Ishikawa (cell line): ENCODE measurements at regions not wholly inside any gene's neighbourhood (a gene's known extent, or its start where the extent isn't known, plus 50 kb on each side); places are given as distances from the start of the nearest gene placed in this dataset.

Experiments
- CEBPB ChIP-seq: IDR thresholded peaks from 2 replicates; pipeline ENCODE4 v1.6.1; 2012
- CREB1 ChIP-seq: IDR thresholded peaks from 2 replicates; pipeline ENCODE4 v1.6.1; 2012; ENCODE audit warnings: low read depth
- EGR1 ChIP-seq: IDR thresholded peaks from 2 replicates; pipeline ENCODE4 v1.6.1; 2012
- EP300 ChIP-seq: IDR thresholded peaks from 2 replicates; pipeline ENCODE4 v1.6.1; 2012; ENCODE audit warnings: borderline replicate concordance
- FOXM1 ChIP-seq: IDR thresholded peaks from 2 replicates; pipeline ENCODE4 v1.6.1; 2012; ENCODE audit warnings: low read depth, borderline replicate concordance
- NFIC ChIP-seq: IDR thresholded peaks from 2 replicates; pipeline ENCODE4 v1.6.1; 2012
- RAD21 ChIP-seq: IDR thresholded peaks from 2 replicates; pipeline ENCODE4 v1.6.1; 2012; ENCODE audit warnings: low read depth
- TAF1 ChIP-seq: IDR thresholded peaks from 2 replicates; pipeline ENCODE4 v1.6.1; 2012; ENCODE audit warnings: low read depth, mild to moderate bottlenecking
- TCF12 ChIP-seq: IDR thresholded peaks from 2 replicates; pipeline ENCODE4 v1.6.1; 2012; ENCODE audit warnings: low read depth
- TEAD4 ChIP-seq: IDR thresholded peaks from 2 replicates; pipeline ENCODE4 v1.6.1; 2012
- YY1 ChIP-seq: IDR thresholded peaks from 2 replicates; pipeline ENCODE4 v1.6.1; 2012; ENCODE audit warnings: low read depth
- ZBTB7A ChIP-seq: IDR thresholded peaks from 2 replicates; pipeline ENCODE4 v1.6.1; 2012; ENCODE audit warnings: low read depth
- TF ChIP-seq, protein P1 (sequence below): IDR thresholded peaks from 2 replicates; pipeline ENCODE4 v1.6.1; 2012; ENCODE audit warnings: low read depth, mild to moderate bottlenecking
- TF ChIP-seq, protein P2 (sequence below): IDR thresholded peaks from 2 replicates; pipeline ENCODE4 v1.6.1; 2012
- TF ChIP-seq, protein P3 (sequence below): IDR thresholded peaks from 2 replicates; pipeline ENCODE4 v1.6.1; 2012

DNA sequence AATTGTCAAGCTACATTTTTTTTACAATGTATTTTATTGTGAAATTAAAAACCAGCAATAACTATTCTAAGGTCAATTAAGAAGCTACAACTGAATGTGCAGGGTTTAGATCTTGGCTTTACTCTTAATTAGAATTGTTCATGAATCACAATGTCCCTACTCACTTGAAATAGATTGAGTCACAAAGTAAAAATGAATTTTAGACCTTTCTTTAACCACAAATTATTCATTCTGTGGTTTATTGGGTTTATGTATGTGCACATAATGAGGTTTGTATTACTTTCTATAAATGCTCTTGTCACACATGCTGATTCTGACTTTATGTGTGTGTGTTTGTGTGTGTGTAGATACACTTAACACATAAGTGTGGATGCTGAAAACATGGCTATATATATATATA lies 647.0 kb upstream of the AADAT start:
- no peak for TF ChIP-seq NFIC
- TF ChIP-seq CEBPB = no peak
- no peak for TF ChIP-seq CREB1
- no peak for TF ChIP-seq TCF12
- TF ChIP-seq EP300 = no peak
- no peak for TF ChIP-seq TAF1
- TF ChIP-seq, protein P1, sequence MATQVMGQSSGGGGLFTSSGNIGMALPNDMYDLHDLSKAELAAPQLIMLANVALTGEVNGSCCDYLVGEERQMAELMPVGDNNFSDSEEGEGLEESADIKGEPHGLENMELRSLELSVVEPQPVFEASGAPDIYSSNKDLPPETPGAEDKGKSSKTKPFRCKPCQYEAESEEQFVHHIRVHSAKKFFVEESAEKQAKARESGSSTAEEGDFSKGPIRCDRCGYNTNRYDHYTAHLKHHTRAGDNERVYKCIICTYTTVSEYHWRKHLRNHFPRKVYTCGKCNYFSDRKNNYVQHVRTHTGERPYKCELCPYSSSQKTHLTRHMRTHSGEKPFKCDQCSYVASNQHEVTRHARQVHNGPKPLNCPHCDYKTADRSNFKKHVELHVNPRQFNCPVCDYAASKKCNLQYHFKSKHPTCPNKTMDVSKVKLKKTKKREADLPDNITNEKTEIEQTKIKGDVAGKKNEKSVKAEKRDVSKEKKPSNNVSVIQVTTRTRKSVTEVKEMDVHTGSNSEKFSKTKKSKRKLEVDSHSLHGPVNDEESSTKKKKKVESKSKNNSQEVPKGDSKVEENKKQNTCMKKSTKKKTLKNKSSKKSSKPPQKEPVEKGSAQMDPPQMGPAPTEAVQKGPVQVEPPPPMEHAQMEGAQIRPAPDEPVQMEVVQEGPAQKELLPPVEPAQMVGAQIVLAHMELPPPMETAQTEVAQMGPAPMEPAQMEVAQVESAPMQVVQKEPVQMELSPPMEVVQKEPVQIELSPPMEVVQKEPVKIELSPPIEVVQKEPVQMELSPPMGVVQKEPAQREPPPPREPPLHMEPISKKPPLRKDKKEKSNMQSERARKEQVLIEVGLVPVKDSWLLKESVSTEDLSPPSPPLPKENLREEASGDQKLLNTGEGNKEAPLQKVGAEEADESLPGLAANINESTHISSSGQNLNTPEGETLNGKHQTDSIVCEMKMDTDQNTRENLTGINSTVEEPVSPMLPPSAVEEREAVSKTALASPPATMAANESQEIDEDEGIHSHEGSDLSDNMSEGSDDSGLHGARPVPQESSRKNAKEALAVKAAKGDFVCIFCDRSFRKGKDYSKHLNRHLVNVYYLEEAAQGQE = no peak
- TF ChIP-seq, protein P2, sequence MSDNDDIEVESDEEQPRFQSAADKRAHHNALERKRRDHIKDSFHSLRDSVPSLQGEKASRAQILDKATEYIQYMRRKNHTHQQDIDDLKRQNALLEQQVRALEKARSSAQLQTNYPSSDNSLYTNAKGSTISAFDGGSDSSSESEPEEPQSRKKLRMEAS = no peak
- TF ChIP-seq YY1 = no peak
- TF ChIP-seq FOXM1 = no peak
- TF ChIP-seq ZBTB7A = no peak
- no peak for TF ChIP-seq RAD21
- TF ChIP-seq EGR1 = no peak

DNA sequence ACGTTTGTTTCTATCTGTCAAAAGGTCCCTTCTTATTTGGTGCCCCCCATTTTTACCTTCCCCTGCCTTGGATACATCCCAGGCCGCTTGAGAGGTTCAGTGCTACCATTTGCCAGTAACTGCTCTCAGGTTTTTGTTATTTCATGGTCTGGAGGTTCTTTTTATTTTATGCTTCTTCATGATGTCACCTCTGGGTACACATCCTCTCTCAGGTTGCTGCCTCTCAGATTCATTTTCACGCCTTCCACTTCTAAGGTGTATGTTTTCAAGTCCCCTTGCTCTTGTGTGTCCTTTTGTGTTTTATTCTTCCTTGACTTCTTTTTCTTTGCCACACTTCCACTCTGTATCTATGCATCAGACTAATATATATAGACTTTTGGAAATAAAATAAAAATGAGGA lies 640.1 kb upstream of the AADAT start:
- no peak for TF ChIP-seq CEBPB

DNA sequence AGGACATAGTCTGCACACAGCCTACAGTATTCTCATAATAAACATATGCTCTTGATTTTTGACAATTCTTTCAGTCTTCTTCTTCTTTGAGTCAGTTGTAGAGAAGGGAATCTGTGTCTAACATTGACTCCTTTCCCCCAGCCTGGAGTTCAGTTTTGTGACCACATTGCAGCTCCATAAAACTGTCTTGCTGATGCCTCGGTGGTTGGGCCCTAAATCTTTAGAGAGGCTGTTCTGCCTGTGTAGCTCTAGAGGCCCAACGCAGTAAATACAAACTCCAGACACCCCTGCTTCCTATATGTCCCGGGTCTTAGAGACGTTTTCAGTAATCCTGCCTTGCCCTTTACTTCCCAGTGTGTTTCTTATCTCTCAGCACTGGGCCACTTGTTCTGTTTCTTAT lies 639.5 kb upstream of the AADAT start:
- TF ChIP-seq, protein P2 = no peak
- no peak for TF ChIP-seq NFIC
- TF ChIP-seq ZBTB7A = no peak
- no peak for TF ChIP-seq EP300
- TF ChIP-seq, protein P1 = no peak
- TF ChIP-seq, protein P3, sequence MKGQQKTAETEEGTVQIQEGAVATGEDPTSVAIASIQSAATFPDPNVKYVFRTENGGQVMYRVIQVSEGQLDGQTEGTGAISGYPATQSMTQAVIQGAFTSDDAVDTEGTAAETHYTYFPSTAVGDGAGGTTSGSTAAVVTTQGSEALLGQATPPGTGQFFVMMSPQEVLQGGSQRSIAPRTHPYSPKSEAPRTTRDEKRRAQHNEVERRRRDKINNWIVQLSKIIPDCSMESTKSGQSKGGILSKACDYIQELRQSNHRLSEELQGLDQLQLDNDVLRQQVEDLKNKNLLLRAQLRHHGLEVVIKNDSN = no peak
- TF ChIP-seq FOXM1 = no peak
- no peak for TF ChIP-seq YY1
- TF ChIP-seq EGR1 = no peak
- no peak for TF ChIP-seq RAD21
- no peak for TF ChIP-seq CEBPB
- TF ChIP-seq TAF1 = no peak
- TF ChIP-seq CREB1 = no peak
- no peak for TF ChIP-seq TEAD4

DNA sequence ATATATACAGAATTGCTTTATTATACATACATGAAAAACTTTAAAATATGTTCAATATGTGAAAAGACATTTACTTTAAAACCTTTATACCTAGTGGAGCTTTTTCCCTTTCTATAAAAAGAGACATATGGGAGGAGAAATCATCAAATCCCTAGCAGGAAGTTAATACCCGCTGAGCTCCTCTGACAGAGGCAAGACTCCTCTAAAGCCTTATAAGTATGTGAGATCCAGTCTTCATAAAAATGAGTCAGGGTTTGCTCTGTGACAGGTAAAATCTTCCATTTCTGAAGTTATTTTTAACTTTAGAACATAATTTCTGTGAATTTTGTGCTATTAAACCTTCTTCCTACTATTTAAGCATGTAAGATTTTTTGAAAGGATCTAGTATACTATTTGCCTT lies 634.4 kb upstream of the AADAT start:
- TF ChIP-seq, protein P2 = no peak
- TF ChIP-seq, protein P3 = no peak
- TF ChIP-seq YY1 = no peak
- no peak for TF ChIP-seq EGR1
- no peak for TF ChIP-seq NFIC

DNA sequence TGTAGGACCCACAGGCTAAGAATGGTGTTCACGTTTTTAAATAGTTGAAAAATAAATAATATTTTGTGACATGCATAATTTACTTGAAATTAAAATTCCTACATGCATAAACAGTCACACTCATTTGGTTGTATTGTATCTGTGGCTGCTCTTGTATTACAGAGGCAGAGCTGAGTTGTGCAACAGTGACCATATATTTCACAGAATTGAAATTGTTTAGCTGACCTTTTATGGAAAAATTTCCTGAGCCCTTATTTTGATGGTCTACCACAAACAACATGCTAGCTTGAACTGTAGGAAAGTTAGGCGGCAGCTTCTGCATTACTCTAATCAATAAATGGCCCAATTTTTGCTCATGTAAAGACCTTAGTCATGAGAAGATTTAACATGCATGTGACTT lies 633.4 kb upstream of the AADAT start:
- TF ChIP-seq EGR1 (no peak), TCF12 (no peak), YY1 (no peak), RAD21 (no peak), CEBPB (no peak), FOXM1 (no peak), CREB1 (no peak), TAF1 (no peak), TEAD4 (no peak), EP300 (no peak), ZBTB7A (no peak), NFIC (no peak)
- TF ChIP-seq, protein P1 = no peak
- TF ChIP-seq, protein P2 = no peak
- TF ChIP-seq, protein P3 = no peak
